GM12878 (cell line): ENCODE measurements at regions not wholly inside any gene's neighbourhood (a gene's known extent, or its start where the extent isn't known, plus 50 kb on each side); places are given as distances from the start of the nearest gene placed in this dataset.

ENCODE experiments used
- BACH1 ChIP-seq: fragments of 450-650 bp; IDR thresholded peaks from 2 replicates; pipeline ENCODE4 v1.6.1; 2017; ENCODE audit warnings: mild to moderate bottlenecking, borderline replicate concordance
- EZH2 ChIP-seq: IDR thresholded peaks from 2 replicates; pipeline ENCODE4 v1.6.1; 2012; ENCODE audit warnings: low read depth, mild to moderate bottlenecking, control low read depth, inconsistent platforms, low read length, borderline replicate concordance; ENCODE audit not compliant: control insufficient read depth
- IKZF1 ChIP-seq: fragments of 450-650 bp; conservative IDR thresholded peaks from 2 replicates; pipeline ENCODE4 v1.6.1; 2017; ENCODE audit warnings: antibody characterized with exemption, mild to moderate bottlenecking
- NR2C2 ChIP-seq: IDR thresholded peaks from 2 replicates; pipeline ENCODE4 v1.6.1; 2011; ENCODE audit warnings: borderline replicate concordance, low read depth; ENCODE audit not compliant: control insufficient read depth, insufficient read length
- PAX8 ChIP-seq: fragments of 450-650 bp; IDR thresholded peaks from 2 replicates; pipeline ENCODE4 v1.6.1; 2017; ENCODE audit warnings: mild to moderate bottlenecking, moderate library complexity
- TF ChIP-seq, protein P1 (sequence below): IDR thresholded peaks from 2 replicates; pipeline ENCODE4 v1.6.1; 2012; ENCODE audit warnings: mild to moderate bottlenecking, low read depth, low read length
- TF ChIP-seq, protein P2 (sequence below), 3 experiments: IDR thresholded peaks in 2 of 3; conservative IDR thresholded peaks in 1 of 3; 2 replicates each; pipeline ENCODE4 v1.5.1; 2011; ENCODE audit warnings: low read depth in 3 of 3, low read length in 3 of 3, mild to moderate bottlenecking in 3 of 3, control low read depth in 2 of 3, moderate library complexity in 2 of 3, inconsistent platforms in 1 of 3, mixed read lengths in 1 of 3; ENCODE audit not compliant: control insufficient read depth in 2 of 3, insufficient read depth in 1 of 3; ENCODE audit errors: extremely low read depth in 1 of 3
- TF ChIP-seq, protein P3 (sequence below): IDR thresholded peaks from 2 replicates; pipeline ENCODE4 v1.6.1; 2011; ENCODE audit warnings: low read depth, low read length, improper control_type of control experiment, borderline replicate concordance
- TF ChIP-seq, protein P4 (sequence below): IDR thresholded peaks from 2 replicates; pipeline ENCODE4 v1.6.1; 2011; ENCODE audit warnings: mild to moderate bottlenecking, low read depth, low read length, moderate library complexity; ENCODE audit not compliant: insufficient replicate concordance

DNA sequence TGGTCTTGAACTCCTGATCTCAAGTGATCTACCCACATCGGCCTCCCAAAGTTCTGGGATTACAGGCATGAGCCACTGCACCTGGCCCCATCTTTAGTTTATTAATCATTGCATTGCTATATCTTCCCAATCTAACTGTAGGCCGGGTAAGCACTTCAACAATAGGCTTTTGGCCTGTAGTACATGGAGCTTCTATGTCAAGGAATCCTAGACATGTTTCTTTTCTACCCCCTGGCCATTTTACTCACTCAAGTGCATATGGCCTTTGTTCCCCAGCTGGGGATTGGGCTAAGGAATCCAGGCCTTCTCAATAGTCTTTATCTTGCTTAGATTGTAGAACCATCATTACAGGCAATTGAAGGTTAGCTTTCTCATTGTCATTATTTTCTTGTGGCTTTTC lies 122.3 kb upstream of the MBNL1 start:
- no peak for TF ChIP-seq PAX8
- TF ChIP-seq EZH2 = no peak
- TF ChIP-seq, protein P1, sequence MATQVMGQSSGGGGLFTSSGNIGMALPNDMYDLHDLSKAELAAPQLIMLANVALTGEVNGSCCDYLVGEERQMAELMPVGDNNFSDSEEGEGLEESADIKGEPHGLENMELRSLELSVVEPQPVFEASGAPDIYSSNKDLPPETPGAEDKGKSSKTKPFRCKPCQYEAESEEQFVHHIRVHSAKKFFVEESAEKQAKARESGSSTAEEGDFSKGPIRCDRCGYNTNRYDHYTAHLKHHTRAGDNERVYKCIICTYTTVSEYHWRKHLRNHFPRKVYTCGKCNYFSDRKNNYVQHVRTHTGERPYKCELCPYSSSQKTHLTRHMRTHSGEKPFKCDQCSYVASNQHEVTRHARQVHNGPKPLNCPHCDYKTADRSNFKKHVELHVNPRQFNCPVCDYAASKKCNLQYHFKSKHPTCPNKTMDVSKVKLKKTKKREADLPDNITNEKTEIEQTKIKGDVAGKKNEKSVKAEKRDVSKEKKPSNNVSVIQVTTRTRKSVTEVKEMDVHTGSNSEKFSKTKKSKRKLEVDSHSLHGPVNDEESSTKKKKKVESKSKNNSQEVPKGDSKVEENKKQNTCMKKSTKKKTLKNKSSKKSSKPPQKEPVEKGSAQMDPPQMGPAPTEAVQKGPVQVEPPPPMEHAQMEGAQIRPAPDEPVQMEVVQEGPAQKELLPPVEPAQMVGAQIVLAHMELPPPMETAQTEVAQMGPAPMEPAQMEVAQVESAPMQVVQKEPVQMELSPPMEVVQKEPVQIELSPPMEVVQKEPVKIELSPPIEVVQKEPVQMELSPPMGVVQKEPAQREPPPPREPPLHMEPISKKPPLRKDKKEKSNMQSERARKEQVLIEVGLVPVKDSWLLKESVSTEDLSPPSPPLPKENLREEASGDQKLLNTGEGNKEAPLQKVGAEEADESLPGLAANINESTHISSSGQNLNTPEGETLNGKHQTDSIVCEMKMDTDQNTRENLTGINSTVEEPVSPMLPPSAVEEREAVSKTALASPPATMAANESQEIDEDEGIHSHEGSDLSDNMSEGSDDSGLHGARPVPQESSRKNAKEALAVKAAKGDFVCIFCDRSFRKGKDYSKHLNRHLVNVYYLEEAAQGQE = no peak
- TF ChIP-seq, protein P2, sequence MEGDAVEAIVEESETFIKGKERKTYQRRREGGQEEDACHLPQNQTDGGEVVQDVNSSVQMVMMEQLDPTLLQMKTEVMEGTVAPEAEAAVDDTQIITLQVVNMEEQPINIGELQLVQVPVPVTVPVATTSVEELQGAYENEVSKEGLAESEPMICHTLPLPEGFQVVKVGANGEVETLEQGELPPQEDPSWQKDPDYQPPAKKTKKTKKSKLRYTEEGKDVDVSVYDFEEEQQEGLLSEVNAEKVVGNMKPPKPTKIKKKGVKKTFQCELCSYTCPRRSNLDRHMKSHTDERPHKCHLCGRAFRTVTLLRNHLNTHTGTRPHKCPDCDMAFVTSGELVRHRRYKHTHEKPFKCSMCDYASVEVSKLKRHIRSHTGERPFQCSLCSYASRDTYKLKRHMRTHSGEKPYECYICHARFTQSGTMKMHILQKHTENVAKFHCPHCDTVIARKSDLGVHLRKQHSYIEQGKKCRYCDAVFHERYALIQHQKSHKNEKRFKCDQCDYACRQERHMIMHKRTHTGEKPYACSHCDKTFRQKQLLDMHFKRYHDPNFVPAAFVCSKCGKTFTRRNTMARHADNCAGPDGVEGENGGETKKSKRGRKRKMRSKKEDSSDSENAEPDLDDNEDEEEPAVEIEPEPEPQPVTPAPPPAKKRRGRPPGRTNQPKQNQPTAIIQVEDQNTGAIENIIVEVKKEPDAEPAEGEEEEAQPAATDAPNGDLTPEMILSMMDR (IDR thresholded peaks at IDR 0.05 in 2 of 3, conservative IDR thresholded peaks at IDR 0.05 in 1 of 3; ENCODE audit: control insufficient read depth in 2 of 3, extremely low read depth in 1 of 3, insufficient read depth in 1 of 3, low read depth in 3 of 3, low read length in 3 of 3) = no peak
- no peak for TF ChIP-seq NR2C2
- TF ChIP-seq, protein P3, sequence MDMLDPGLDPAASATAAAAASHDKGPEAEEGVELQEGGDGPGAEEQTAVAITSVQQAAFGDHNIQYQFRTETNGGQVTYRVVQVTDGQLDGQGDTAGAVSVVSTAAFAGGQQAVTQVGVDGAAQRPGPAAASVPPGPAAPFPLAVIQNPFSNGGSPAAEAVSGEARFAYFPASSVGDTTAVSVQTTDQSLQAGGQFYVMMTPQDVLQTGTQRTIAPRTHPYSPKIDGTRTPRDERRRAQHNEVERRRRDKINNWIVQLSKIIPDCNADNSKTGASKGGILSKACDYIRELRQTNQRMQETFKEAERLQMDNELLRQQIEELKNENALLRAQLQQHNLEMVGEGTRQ = no peak
- no peak for TF ChIP-seq BACH1
- TF ChIP-seq IKZF1 = no peak
- TF ChIP-seq, protein P4, sequence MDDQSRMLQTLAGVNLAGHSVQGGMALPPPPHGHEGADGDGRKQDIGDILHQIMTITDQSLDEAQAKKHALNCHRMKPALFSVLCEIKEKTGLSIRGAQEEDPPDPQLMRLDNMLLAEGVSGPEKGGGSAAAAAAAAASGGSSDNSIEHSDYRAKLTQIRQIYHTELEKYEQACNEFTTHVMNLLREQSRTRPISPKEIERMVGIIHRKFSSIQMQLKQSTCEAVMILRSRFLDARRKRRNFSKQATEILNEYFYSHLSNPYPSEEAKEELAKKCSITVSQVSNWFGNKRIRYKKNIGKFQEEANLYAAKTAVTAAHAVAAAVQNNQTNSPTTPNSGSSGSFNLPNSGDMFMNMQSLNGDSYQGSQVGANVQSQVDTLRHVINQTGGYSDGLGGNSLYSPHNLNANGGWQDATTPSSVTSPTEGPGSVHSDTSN = no peak
